HCT116 (cell line): ENCODE measurements at regions not wholly inside any gene's neighbourhood (a gene's known extent, or its start where the extent isn't known, plus 50 kb on each side); places are given as distances from the start of the nearest gene placed in this dataset.

ENCODE experiments used
- ATAC-seq: fragments of 200-7000 bp; cut with Tn5 transposase; 2 replicates; pipeline ENCODE4 v1.9.1; 2020; ENCODE audit warnings: mild to moderate bottlenecking, moderate library complexity
- BruUV-seq: library from RNA; stranded (reverse); fragments of 400-500 nt; replicated peaks from 2 replicates; lab custom pipeline; 2021; lab: Mats Ljungman, UMichigan
- CTCF ChIA-PET: fragments of 300-600 bp; sonication (Branson Sonifier 250); formaldehyde crosslinking; loops from one replicate; lab custom pipeline; 2021; ENCODE audit warnings: antibody characterized with exemption; lab: Charles Lee
- POLR2A ChIA-PET: fragments of 300-600, 350-600 bp; sonication (Branson Sonifier 250); formaldehyde crosslinking; loops from one replicate; lab custom pipeline; 2021; ENCODE audit warnings: antibody characterized with exemption; lab: Charles Lee
- RAD21 ChIA-PET, 2 experiments: fragments of 300-600 bp; sonication (Branson Sonifier 250); formaldehyde crosslinking; loops; one replicate each; lab custom pipeline; 2023; ENCODE audit warnings: low total read pairs in 2 of 2; ENCODE audit not compliant: uncharacterized antibody in 2 of 2, unreplicated experiment in 2 of 2, low non-redundant PET in 1 of 2; lab: Charles Lee
- DNase-seq: peaks from one replicate; pipeline ENCODE4 v3.0.0-alpha.2; 2010; ENCODE audit warnings: low read depth, low spot score
- H2AFZ ChIP-seq: fragments of 200-600 bp; shearing (Covaris generic), sonication (generic); 2 replicates; pipeline ENCODE4 v1.6.1; 2017; ENCODE audit warnings: low read depth, mixed run types, mixed read lengths, antibody characterized with exemption, low read length; ENCODE audit not compliant: poor library complexity, severe bottlenecking
- H3K27ac ChIP-seq: 2 replicates; pipeline ENCODE4 v1.5.1; 2012; ENCODE audit warnings: low read depth, low read length
- H3K27me3 ChIP-seq: fragments of 200-600 bp; sonication (generic); 2 replicates; pipeline ENCODE4 v1.6.1; 2016; ENCODE audit warnings: mixed run types, low read length, mixed read lengths; ENCODE audit not compliant: insufficient read depth
- H3K36me3 ChIP-seq, 2 experiments: fragments of 200-500 bp in 1 of 2; fragments of 200-600 bp in 1 of 2; sonication (Bioruptor generic) in 1 of 2; sonication (generic) in 1 of 2; 2 replicates each; pipeline versions ENCODE4 v1.5.1 to v1.6.1; 2014 to 2016; ENCODE audit warnings: low read length in 2 of 2, inconsistent platforms in 1 of 2, mixed read lengths in 1 of 2, mixed run types in 1 of 2; ENCODE audit not compliant: insufficient read depth in 2 of 2, control insufficient read depth in 1 of 2
- H3K4me1 ChIP-seq, 2 experiments: fragments of 200-600 bp in 1 of 2; sonication (generic) in 1 of 2; 2 replicates each; pipeline versions ENCODE4 v1.5.1 to v1.6.1; 2012 to 2017; ENCODE audit warnings: low read length in 2 of 2, inconsistent platforms in 1 of 2, mild to moderate bottlenecking in 1 of 2, mixed read lengths in 1 of 2, mixed run types in 1 of 2, moderate library complexity in 1 of 2; ENCODE audit not compliant: insufficient read depth in 2 of 2, control insufficient read depth in 1 of 2
- H3K4me2 ChIP-seq: fragments of 200-600 bp; sonication (generic); 2 replicates; pipeline ENCODE4 v1.6.1; 2017; ENCODE audit warnings: mixed run types, low read length, mixed read lengths
- H3K4me3 ChIP-seq, 2 experiments: fragments of 200-600 bp in 1 of 2; sonication (generic) in 1 of 2; replicated peaks in 1 of 2; 2 replicates each; pipeline ENCODE4 v1.5.1; 2011 to 2016; ENCODE audit warnings: low read length in 2 of 2, control low read depth in 1 of 2, low read depth in 1 of 2, mild to moderate bottlenecking in 1 of 2, mixed read lengths in 1 of 2, mixed run types in 1 of 2
- H3K79me2 ChIP-seq: fragments of 200-600 bp; sonication (generic); 2 replicates; pipeline ENCODE4 v1.6.1; 2017; ENCODE audit warnings: mild to moderate bottlenecking, mixed run types, low read length, moderate library complexity, mixed read lengths; ENCODE audit not compliant: insufficient read depth
- H3K9ac ChIP-seq: fragments of 200-600 bp; sonication (generic); 2 replicates; pipeline ENCODE4 v1.6.1; 2016; ENCODE audit warnings: low read length, mixed read lengths
- H3K9me2 ChIP-seq: fragments of 200-600 bp; sonication (generic), shearing (Covaris generic); 2 replicates; pipeline ENCODE4 v1.6.1; 2017; ENCODE audit warnings: mixed run types, mild to moderate bottlenecking, moderate library complexity; ENCODE audit not compliant: insufficient read depth
- H3K9me3 ChIP-seq, 2 experiments: fragments of 200-500 bp in 1 of 2; fragments of 200-600 bp in 1 of 2; sonication (Bioruptor generic) in 1 of 2; sonication (generic) in 1 of 2; 2 replicates each; pipeline ENCODE4 v1.6.1; 2014 to 2017; ENCODE audit warnings: low read length in 2 of 2, mixed read lengths in 2 of 2, inconsistent platforms in 1 of 2, low read depth in 1 of 2, mild to moderate bottlenecking in 1 of 2, mixed run types in 1 of 2, moderate library complexity in 1 of 2; ENCODE audit not compliant: control insufficient read depth in 1 of 2, insufficient read depth in 1 of 2
- H4K20me1 ChIP-seq: fragments of 200-600 bp; sonication (generic), shearing (Covaris generic); 2 replicates; pipeline ENCODE4 v1.6.1; 2017; ENCODE audit warnings: mixed run types, mild to moderate bottlenecking, moderate library complexity; ENCODE audit not compliant: insufficient read depth
- CBX3 ChIP-seq: IDR thresholded peaks from 2 replicates; pipeline ENCODE4 v1.6.1; 2012; ENCODE audit warnings: low read depth
- EGR1 ChIP-seq: IDR thresholded peaks from 2 replicates; pipeline ENCODE4 v1.6.1; 2012; ENCODE audit warnings: low read depth
- EZH2 ChIP-seq: fragments of 200-600 bp; sonication (generic); IDR thresholded peaks from 2 replicates; pipeline ENCODE4 v1.6.1; 2017; ENCODE audit warnings: antibody characterized with exemption, mixed run types
- FOSL1 ChIP-seq: IDR thresholded peaks from 2 replicates; pipeline ENCODE4 v1.6.1; 2012; ENCODE audit warnings: low read depth
- JUND ChIP-seq: IDR thresholded peaks from 2 replicates; pipeline ENCODE4 v1.6.1; 2012
- POLR2AphosphoS5 ChIP-seq: IDR thresholded peaks from 2 replicates; pipeline ENCODE4 v1.6.1; 2011; ENCODE audit warnings: mild to moderate bottlenecking, low read depth, low read length, moderate library complexity
- RAD21 ChIP-seq: IDR thresholded peaks from 2 replicates; pipeline ENCODE4 v1.6.1; 2012; ENCODE audit warnings: low read depth, mild to moderate bottlenecking
- SIN3A ChIP-seq: IDR thresholded peaks from 2 replicates; pipeline ENCODE4 v1.6.1; 2012; ENCODE audit warnings: low read depth
- SP1 ChIP-seq: IDR thresholded peaks from 2 replicates; pipeline ENCODE4 v1.6.1; 2012; ENCODE audit warnings: low read depth
- SRF ChIP-seq: IDR thresholded peaks from 2 replicates; pipeline ENCODE4 v1.6.1; 2012; ENCODE audit warnings: low read depth
- TCF7L2 ChIP-seq: IDR thresholded peaks from 2 replicates; pipeline ENCODE4 v1.7.0; 2011; ENCODE audit warnings: borderline replicate concordance, inconsistent platforms; ENCODE audit not compliant: insufficient read depth, insufficient read length; ENCODE audit errors: extremely low read depth
- YY1 ChIP-seq: IDR thresholded peaks from 2 replicates; pipeline ENCODE4 v1.6.1; 2011; ENCODE audit warnings: low read length, low read depth, moderate library complexity, mild to moderate bottlenecking; ENCODE audit not compliant: insufficient replicate concordance; ENCODE audit errors: extremely low read depth
- ZFX ChIP-seq: fragments of 450-650 bp; IDR thresholded peaks from 2 replicates; pipeline ENCODE4 v1.6.1; 2017
- intact Hi-C: fragments of 100-400 bp; cut with micrococcal nuclease; formaldehyde crosslinking; loops from 2 replicates; pipeline ENCODE4 v1.10.0; 2022
- TF ChIP-seq, protein P1 (sequence below): IDR thresholded peaks from 2 replicates; pipeline ENCODE4 v1.6.1; 2012
- TF ChIP-seq, protein P2 (sequence below): IDR thresholded peaks from 2 replicates; pipeline ENCODE4 v1.6.1; 2012; ENCODE audit warnings: low read depth

DNA sequence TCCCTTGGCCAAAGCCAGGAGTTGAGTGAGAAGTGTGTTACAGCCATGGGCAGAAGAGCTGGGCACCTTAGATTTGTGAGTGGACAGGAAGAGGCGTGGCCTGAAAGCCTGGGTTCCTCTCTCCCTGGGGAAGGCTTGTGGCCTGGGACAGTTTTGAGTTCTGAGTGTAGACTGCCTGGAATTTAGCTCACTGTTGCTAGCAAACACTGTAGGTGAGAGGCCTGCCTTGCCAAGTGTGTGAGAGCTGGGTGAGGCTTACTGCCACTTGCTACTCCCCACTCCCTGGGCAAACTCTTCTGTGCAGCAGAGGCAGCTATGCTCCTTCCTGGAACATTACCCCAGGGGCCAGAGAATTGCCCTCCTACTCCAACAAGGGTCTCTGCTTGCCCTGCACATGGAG is 150.0 kb upstream of the GALNT5 start:
- no peaks in the 10 kb centered on the region for H3K27me3 ChIP-seq
- H3K4me1 ChIP-seq, result no peaks in the 10 kb centered on the region
- no peak overlapping the region for H3K27ac ChIP-seq
- ChIA-PET POLR2A (no interaction called here), RAD21 (no interaction called here), CTCF (no interaction called here)
- BruUV-seq, result no TSS peak
- no peak overlapping the region for H3K4me3 ChIP-seq
- no peak for DNase-seq
- H3K4me2 ChIP-seq, result no peak overlapping the region
- no peaks in the 10 kb centered on the region for H3K9me2 ChIP-seq
- H3K79me2 ChIP-seq, result no peaks in the 10 kb centered on the region
- no peak for ATAC-seq
- TF ChIP-seq ZFX (no peak), EZH2 (no peak), SIN3A (no peak), YY1 (no peak), RAD21 (no peak), SP1 (no peak), TCF7L2 (no peak), SRF (no peak), JUND (no peak), CBX3 (no peak)
- TF ChIP-seq, protein P1, sequence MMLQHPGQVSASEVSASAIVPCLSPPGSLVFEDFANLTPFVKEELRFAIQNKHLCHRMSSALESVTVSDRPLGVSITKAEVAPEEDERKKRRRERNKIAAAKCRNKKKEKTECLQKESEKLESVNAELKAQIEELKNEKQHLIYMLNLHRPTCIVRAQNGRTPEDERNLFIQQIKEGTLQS, result no peak
- intact Hi-C loops, result no loop called here
- no peaks in the 10 kb centered on the region for H3K36me3 ChIP-seq
- H3K9ac ChIP-seq, result no peak overlapping the region
- no peak overlapping the region for H2AFZ ChIP-seq
- no peaks in the 10 kb centered on the region for H3K9me3 ChIP-seq
- H4K20me1 ChIP-seq, result no peaks in the 10 kb centered on the region

DNA sequence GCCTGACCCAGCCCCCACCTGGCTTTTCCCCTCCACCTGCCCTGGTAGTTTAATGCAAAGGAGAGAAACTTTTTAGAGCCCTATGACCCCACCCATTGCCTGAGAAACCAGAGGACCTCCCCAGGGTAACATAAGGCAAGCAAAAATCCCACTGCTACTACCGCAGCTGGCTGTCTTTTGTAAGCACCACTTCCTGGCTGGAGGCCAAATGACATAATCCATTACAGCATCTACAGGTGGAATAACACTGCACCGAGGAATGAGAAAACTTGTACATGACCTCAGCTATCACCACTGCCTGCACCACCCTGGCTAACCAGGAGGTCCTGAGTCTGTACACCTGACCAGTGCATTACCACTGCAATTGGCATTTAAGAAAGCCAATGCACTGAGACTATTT is 149.6 kb upstream of the GALNT5 start:
- ChIA-PET POLR2A (no interaction called here), CTCF (no interaction called here), RAD21 (no interaction called here)
- no TSS peak for BruUV-seq
- H3K9me3 ChIP-seq, result no peaks in the 10 kb centered on the region
- no peak overlapping the region for H3K27ac ChIP-seq
- H3K9ac ChIP-seq, result no peak overlapping the region
- no peaks in the 10 kb centered on the region for H3K27me3 ChIP-seq
- no peak overlapping the region for H2AFZ ChIP-seq
- no peak for ATAC-seq
- TF ChIP-seq, protein P2, sequence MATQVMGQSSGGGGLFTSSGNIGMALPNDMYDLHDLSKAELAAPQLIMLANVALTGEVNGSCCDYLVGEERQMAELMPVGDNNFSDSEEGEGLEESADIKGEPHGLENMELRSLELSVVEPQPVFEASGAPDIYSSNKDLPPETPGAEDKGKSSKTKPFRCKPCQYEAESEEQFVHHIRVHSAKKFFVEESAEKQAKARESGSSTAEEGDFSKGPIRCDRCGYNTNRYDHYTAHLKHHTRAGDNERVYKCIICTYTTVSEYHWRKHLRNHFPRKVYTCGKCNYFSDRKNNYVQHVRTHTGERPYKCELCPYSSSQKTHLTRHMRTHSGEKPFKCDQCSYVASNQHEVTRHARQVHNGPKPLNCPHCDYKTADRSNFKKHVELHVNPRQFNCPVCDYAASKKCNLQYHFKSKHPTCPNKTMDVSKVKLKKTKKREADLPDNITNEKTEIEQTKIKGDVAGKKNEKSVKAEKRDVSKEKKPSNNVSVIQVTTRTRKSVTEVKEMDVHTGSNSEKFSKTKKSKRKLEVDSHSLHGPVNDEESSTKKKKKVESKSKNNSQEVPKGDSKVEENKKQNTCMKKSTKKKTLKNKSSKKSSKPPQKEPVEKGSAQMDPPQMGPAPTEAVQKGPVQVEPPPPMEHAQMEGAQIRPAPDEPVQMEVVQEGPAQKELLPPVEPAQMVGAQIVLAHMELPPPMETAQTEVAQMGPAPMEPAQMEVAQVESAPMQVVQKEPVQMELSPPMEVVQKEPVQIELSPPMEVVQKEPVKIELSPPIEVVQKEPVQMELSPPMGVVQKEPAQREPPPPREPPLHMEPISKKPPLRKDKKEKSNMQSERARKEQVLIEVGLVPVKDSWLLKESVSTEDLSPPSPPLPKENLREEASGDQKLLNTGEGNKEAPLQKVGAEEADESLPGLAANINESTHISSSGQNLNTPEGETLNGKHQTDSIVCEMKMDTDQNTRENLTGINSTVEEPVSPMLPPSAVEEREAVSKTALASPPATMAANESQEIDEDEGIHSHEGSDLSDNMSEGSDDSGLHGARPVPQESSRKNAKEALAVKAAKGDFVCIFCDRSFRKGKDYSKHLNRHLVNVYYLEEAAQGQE, result no peak
- no peak for TF ChIP-seq EGR1
- TF ChIP-seq EZH2, result no peak
- TF ChIP-seq YY1, result no peak
- no peak for TF ChIP-seq SIN3A
- TF ChIP-seq TCF7L2, result no peak
- TF ChIP-seq POLR2AphosphoS5, result no peak
- no peak for TF ChIP-seq SRF
- no peak for TF ChIP-seq FOSL1
- no peak for TF ChIP-seq ZFX
- DNase-seq, result no peak
- no peaks in the 10 kb centered on the region for H3K4me1 ChIP-seq
- no peak overlapping the region for H3K4me3 ChIP-seq
- H3K4me2 ChIP-seq, result no peak overlapping the region
- H3K79me2 ChIP-seq, result no peaks in the 10 kb centered on the region
- intact Hi-C loops, result no loop called here
- no peaks in the 10 kb centered on the region for H4K20me1 ChIP-seq
- no peaks in the 10 kb centered on the region for H3K36me3 ChIP-seq
- no peaks in the 10 kb centered on the region for H3K9me2 ChIP-seq
